Parathyroid adenoma (tissue), 2 donors: ENCODE measurements at regions not wholly inside any gene's neighbourhood (a gene's known extent, or its start where the extent isn't known, plus 50 kb on each side); places are given as distances from the start of the nearest gene placed in this dataset.

Experiments
- H2AFZ ChIP-seq: fragments of 300-600 bp; sonication (generic); one replicate; pipeline ENCODE4 v1.7.0; 2017; ENCODE audit warnings: antibody characterized with exemption, mild to moderate bottlenecking
- H3K27ac ChIP-seq: fragments of 300-600 bp; sonication (generic); one replicate; pipeline ENCODE4 v1.7.0; 2017
- H3K27me3 ChIP-seq: fragments of 300-600 bp; sonication (generic); one replicate; pipeline ENCODE4 v1.7.0; 2017; ENCODE audit warnings: low read length; ENCODE audit not compliant: control insufficient read depth, insufficient read depth
- H3K36me3 ChIP-seq: fragments of 300-600 bp; sonication (generic); one replicate; pipeline ENCODE4 v1.7.0; 2017; ENCODE audit warnings: low read length; ENCODE audit not compliant: control insufficient read depth, insufficient read depth
- H3K4me1 ChIP-seq: fragments of 300-600 bp; sonication (generic); one replicate; pipeline ENCODE4 v1.7.0; 2017; ENCODE audit warnings: control low read depth
- H3K4me2 ChIP-seq: fragments of 300-600 bp; sonication (generic); one replicate; pipeline ENCODE4 v1.7.0; 2017; ENCODE audit warnings: low read length
- H3K4me3 ChIP-seq: fragments of 300-600 bp; sonication (generic); one replicate; pipeline ENCODE4 v1.7.0; 2017; ENCODE audit warnings: low read depth, low read length
- H3K79me2 ChIP-seq: fragments of 300-600 bp; sonication (generic); one replicate; pipeline ENCODE4 v1.7.0; 2017; ENCODE audit warnings: control low read depth
- H3K9ac ChIP-seq: fragments of 300-600 bp; sonication (generic); one replicate; pipeline ENCODE4 v1.7.0; 2017; ENCODE audit warnings: mild to moderate bottlenecking
- H3K9me3 ChIP-seq: fragments of 300-600 bp; sonication (generic); one replicate; pipeline ENCODE4 v1.7.0; 2017; ENCODE audit warnings: low read length; ENCODE audit not compliant: control insufficient read depth
- TF ChIP-seq, protein P1 (sequence below): fragments of 300-600 bp; sonication (generic); IDR thresholded peaks from one replicate; pipeline ENCODE4 v1.7.0; 2017; ENCODE audit warnings: antibody characterized with exemption, mild to moderate bottlenecking
- donor health status: primary hyperparathyroidism.

DNA sequence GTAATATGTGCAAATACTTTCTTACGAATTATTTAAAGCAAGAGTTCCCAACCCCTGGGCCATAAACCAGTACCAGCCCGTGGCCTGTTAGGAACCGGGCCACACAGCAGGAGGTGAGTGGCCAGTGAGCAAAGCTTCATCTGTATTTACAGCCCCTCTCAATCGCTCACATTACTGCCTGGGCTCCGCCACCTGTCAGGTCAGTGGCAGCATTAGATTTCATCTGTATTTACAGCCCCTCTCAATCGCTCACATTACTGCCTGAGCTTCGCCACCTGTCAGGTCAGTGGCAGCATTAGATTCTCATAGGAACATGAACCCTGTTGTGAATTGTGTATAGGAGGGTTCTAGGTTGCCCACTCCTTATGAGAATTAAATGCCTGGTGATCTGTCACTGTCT lies 142.0 kb downstream of the RNASET2 start:
- H2AFZ ChIP-seq, result no peak overlapping the region
- no peaks in the 10 kb centered on the region for H3K79me2 ChIP-seq
- no peak overlapping the region for H3K4me2 ChIP-seq
- TF ChIP-seq, protein P1, sequence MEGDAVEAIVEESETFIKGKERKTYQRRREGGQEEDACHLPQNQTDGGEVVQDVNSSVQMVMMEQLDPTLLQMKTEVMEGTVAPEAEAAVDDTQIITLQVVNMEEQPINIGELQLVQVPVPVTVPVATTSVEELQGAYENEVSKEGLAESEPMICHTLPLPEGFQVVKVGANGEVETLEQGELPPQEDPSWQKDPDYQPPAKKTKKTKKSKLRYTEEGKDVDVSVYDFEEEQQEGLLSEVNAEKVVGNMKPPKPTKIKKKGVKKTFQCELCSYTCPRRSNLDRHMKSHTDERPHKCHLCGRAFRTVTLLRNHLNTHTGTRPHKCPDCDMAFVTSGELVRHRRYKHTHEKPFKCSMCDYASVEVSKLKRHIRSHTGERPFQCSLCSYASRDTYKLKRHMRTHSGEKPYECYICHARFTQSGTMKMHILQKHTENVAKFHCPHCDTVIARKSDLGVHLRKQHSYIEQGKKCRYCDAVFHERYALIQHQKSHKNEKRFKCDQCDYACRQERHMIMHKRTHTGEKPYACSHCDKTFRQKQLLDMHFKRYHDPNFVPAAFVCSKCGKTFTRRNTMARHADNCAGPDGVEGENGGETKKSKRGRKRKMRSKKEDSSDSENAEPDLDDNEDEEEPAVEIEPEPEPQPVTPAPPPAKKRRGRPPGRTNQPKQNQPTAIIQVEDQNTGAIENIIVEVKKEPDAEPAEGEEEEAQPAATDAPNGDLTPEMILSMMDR, result no peak
- no peaks in the 10 kb centered on the region for H3K27me3 ChIP-seq
- no peaks in the 10 kb centered on the region for H3K4me1 ChIP-seq
- no peaks in the 10 kb centered on the region for H3K36me3 ChIP-seq
- no peaks in the 10 kb centered on the region for H3K9me3 ChIP-seq
- no peak overlapping the region for H3K4me3 ChIP-seq
- no peak overlapping the region for H3K27ac ChIP-seq
- H3K9ac ChIP-seq, result no peak overlapping the region

DNA sequence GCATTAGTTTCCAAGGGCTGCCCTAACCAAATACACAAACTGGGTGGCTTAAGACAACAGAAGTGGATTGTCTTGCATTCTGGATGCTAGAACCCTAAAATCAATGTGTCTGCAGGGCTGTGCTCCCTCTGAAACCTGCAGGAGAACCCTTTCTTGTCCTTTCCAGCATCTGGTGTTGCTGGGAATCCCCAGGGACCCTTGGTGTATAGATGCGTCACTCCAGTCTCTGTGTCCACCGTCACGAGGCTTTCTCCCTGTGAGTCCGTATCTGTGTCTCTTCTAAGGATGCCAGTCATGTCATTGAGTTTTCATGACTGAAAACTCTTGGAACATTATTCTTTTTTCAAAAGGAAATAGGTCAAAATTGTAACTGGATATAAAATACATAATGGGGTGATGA lies 142.9 kb downstream of the RNASET2 start:
- H3K36me3 ChIP-seq, result no peaks in the 10 kb centered on the region
- H3K4me2 ChIP-seq, result no peak overlapping the region

DNA sequence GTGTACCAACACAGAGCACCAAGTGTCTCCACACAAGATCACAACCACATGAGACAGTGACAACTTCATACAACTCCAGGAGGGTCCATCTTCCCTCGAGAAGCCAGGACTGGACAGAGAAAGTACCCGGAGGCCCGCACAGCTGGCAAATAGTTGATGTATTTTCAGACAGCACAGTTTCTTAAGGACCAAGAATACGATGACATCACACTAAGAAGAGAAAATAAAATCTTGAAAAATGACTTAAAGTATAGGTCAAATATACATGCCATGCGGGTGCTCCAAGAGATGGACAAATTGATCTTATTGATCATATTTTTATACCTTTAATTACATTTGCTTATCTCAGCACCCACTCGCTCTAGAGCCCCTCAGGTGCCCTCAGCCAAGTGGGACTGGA lies 145.5 kb downstream of the RNASET2 start:
- H3K79me2 ChIP-seq, result no peaks in the 10 kb centered on the region
- H2AFZ ChIP-seq, result no peak overlapping the region
- no peaks in the 10 kb centered on the region for H3K36me3 ChIP-seq
- H3K4me2 ChIP-seq, result no peak overlapping the region
- no peaks in the 10 kb centered on the region for H3K4me1 ChIP-seq
- TF ChIP-seq, protein P1, result no peak
- no peak overlapping the region for H3K9ac ChIP-seq
- H3K27ac ChIP-seq, result no peak overlapping the region
- no peaks in the 10 kb centered on the region for H3K9me3 ChIP-seq
- no peak overlapping the region for H3K4me3 ChIP-seq
- H3K27me3 ChIP-seq, result no peaks in the 10 kb centered on the region

More for the DNA sequence above, 142.9 kb downstream of the RNASET2 start:
- TF ChIP-seq, protein P1, result no peak
- H3K4me3 ChIP-seq, result no peak overlapping the region
- H3K9me3 ChIP-seq, result no peaks in the 10 kb centered on the region
- H3K79me2 ChIP-seq, result no peaks in the 10 kb centered on the region
- no peak overlapping the region for H3K27ac ChIP-seq
- H3K9ac ChIP-seq, result no peak overlapping the region
- H2AFZ ChIP-seq, result no peak overlapping the region
- H3K27me3 ChIP-seq, result no peaks in the 10 kb centered on the region
- no peaks in the 10 kb centered on the region for H3K4me1 ChIP-seq

DNA sequence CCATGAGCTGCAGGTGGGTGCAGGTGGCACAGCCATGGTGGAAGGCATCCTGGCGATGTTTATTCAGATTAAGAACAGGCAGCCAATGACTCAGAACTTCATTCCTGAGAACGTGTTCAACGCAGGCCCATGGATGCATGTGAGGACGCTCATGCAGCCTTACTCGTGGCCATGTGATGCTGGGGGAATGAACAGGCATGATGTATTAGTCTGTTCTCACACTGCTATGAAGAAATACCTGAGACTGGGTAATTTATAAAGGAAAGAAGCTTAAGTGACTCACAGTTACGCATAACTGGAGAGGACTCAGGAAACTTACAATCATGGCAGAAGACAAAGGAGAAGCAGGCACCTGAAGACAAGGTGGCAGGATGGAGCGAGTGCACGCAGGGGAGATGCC lies 146.6 kb downstream of the RNASET2 start:
- TF ChIP-seq, protein P1, result no peak
- Histone ChIP-seq H3K9ac (no peak overlapping the region), H3K36me3 (no peaks in the 10 kb centered on the region), H3K27ac (no peak overlapping the region), H3K9me3 (no peaks in the 10 kb centered on the region), H3K4me1 (no peaks in the 10 kb centered on the region), H3K4me2 (no peak overlapping the region), H3K27me3 (no peaks in the 10 kb centered on the region), H3K79me2 (no peaks in the 10 kb centered on the region), H2AFZ (no peak overlapping the region), H3K4me3 (no peak overlapping the region)

DNA sequence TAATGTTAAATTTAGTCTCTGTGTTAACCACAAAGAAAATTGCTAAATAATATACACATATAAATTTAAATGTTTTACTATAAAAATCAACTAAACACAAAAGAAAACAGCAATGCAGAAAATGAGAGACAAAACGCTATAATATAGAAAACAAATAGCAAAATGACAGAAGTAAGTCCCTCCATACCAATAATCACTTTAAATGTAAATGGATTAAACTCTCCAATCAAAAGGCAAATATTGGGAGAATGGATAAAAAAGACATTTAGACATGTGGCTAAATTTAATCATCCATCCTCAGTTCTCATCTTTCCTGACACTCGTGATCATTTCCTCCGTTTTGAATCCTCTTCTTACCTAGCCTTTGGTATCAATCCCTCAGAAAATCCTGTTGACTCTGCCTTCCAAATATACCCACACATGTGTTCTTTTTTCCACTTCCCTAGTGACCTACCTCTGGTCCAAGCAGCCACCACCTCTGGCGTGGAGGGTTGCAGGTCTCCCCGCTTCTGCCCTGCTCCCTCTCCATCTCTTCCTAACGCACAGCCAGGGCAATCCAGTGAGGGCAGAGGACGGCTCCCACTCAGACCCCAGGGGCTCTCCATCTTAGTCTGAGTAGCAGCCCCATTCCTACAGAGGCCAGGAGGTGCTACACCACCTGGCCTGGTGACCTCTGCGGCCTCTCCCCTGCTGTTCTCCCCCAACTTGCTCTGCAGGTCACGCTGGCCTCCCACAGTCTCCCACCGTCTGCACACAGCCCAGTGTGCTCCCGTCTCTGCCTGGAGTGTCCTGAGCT lies 149.2 kb downstream of the RNASET2 start:
- Histone ChIP-seq H3K27me3 (no peaks in the 10 kb centered on the region), H3K4me2 (no peak overlapping the region), H2AFZ (no peak overlapping the region), H3K4me3 (no peak overlapping the region), H3K36me3 (no peaks in the 10 kb centered on the region), H3K9me3 (no peaks in the 10 kb centered on the region), H3K4me1 (no peaks in the 10 kb centered on the region), H3K27ac (no peak overlapping the region), H3K9ac (no peak overlapping the region), H3K79me2 (no peaks in the 10 kb centered on the region)
- TF ChIP-seq, protein P1, result no peak
